WTC11 (cell line): ENCODE measurements at regions not wholly inside any gene's neighbourhood (a gene's known extent, or its start where the extent isn't known, plus 50 kb on each side); places are given as distances from the start of the nearest gene placed in this dataset.

Source experiments
- CTCF ChIP-seq: fragments of 200-600 bp; IDR thresholded peaks from 2 replicates; pipeline ENCODE4 v1.8.0; 2022; ENCODE audit warnings: antibody characterized with exemption
- E2F1 ChIP-seq: sonication (generic); formaldehyde crosslinking; IDR thresholded peaks from 2 replicates; pipeline ENCODE4 v1.8.0; 2022; ENCODE audit warnings: mild to moderate bottlenecking, missing genetic modification reagents
- FOXP1 ChIP-seq: sonication (generic); formaldehyde crosslinking; IDR thresholded peaks from 2 replicates; pipeline ENCODE4 v1.8.0; 2022; ENCODE audit warnings: missing genetic modification reagents, mild to moderate bottlenecking, moderate library complexity, borderline replicate concordance
- FOXP4 ChIP-seq: sonication (generic); formaldehyde crosslinking; IDR thresholded peaks from 2 replicates; pipeline ENCODE4 v1.8.0; 2022; ENCODE audit warnings: mild to moderate bottlenecking, missing genetic modification reagents
- IRF2 ChIP-seq: sonication (generic); formaldehyde crosslinking; IDR thresholded peaks from 2 replicates; pipeline ENCODE4 v1.8.0; 2022; ENCODE audit warnings: low read depth, missing genetic modification reagents, borderline replicate concordance
- JAZF1 ChIP-seq: fragments of 250-450 bp; sonication (Bioruptor Pico); IDR thresholded peaks from 2 replicates; pipeline ENCODE4 v1.9.0; 2021; ENCODE audit warnings: moderate library complexity, mild to moderate bottlenecking, inconsistent platforms
- MAX ChIP-seq: sonication (generic); formaldehyde crosslinking; IDR thresholded peaks from 2 replicates; pipeline ENCODE4 v1.8.0; 2022; ENCODE audit warnings: mild to moderate bottlenecking, missing genetic modification reagents
- MXD4 ChIP-seq: fragments of 250-450 bp; sonication (Bioruptor Pico); IDR thresholded peaks from 2 replicates; pipeline ENCODE4 v1.8.0; 2021; ENCODE audit warnings: mild to moderate bottlenecking, moderate library complexity, borderline replicate concordance
- NFYB ChIP-seq: sonication (generic); formaldehyde crosslinking; conservative IDR thresholded peaks from 2 replicates; pipeline ENCODE4 v1.8.0; 2022; ENCODE audit warnings: low read depth, missing genetic modification reagents
- PREB ChIP-seq: sonication (generic); formaldehyde crosslinking; IDR thresholded peaks from 2 replicates; pipeline ENCODE4 v1.8.1; 2022; ENCODE audit warnings: mild to moderate bottlenecking, missing genetic modification reagents, moderate library complexity, borderline replicate concordance
- SMAD3 ChIP-seq: sonication (generic); formaldehyde crosslinking; IDR thresholded peaks from 2 replicates; pipeline ENCODE4 v1.8.0; 2022; ENCODE audit warnings: missing genetic modification reagents, mild to moderate bottlenecking, borderline replicate concordance
- TEAD4 ChIP-seq: sonication (generic); formaldehyde crosslinking; IDR thresholded peaks from 2 replicates; pipeline ENCODE4 v1.8.0; 2022; ENCODE audit warnings: mild to moderate bottlenecking, missing genetic modification reagents
- USF2 ChIP-seq: sonication (generic); formaldehyde crosslinking; IDR thresholded peaks from 2 replicates; pipeline ENCODE4 v1.8.1; 2023; ENCODE audit warnings: mild to moderate bottlenecking, missing genetic modification reagents, moderate library complexity
- ZNF512 ChIP-seq: sonication (generic); formaldehyde crosslinking; IDR thresholded peaks from 2 replicates; pipeline ENCODE4 v1.8.1; 2022; ENCODE audit warnings: missing genetic modification reagents, borderline replicate concordance

- TF ChIP-seq IRF2 (no peak), MAX (CRISPR knock-in tag) (no peak), CTCF (no peak), USF2 (CRISPR knock-in tag) (no peak), SMAD3 (CRISPR knock-in tag) (no peak), JAZF1 (CRISPR knock-in tag) (no peak), FOXP4 (CRISPR knock-in tag) (no peak), MXD4 (CRISPR knock-in tag) (no peak), PREB (CRISPR knock-in tag) (no peak), FOXP1 (CRISPR knock-in tag) (no peak), ZNF512 (CRISPR knock-in tag) (no peak), TEAD4 (no peak), NFYB (no peak), E2F1 (no peak)
These were observed 1748.6 kb downstream of the BRINP3 start for GRCh38 chr1:188729039-188729438.
